NCI-H1436 (cell line): ENCODE measurements at regions not wholly inside any gene's neighbourhood (a gene's known extent, or its start where the extent isn't known, plus 50 kb on each side); places are given as distances from the start of the nearest gene placed in this dataset.

Experiments used
- DNase-seq: peaks from one replicate; lab custom pipeline; 2025; lab: John Stamatoyannopoulos, UW

- DNase-seq = no peak
Measured at GRCh38 chr1:234759888-234760287, 149.9 kb upstream of the IRF2BP2 start.

DNA sequence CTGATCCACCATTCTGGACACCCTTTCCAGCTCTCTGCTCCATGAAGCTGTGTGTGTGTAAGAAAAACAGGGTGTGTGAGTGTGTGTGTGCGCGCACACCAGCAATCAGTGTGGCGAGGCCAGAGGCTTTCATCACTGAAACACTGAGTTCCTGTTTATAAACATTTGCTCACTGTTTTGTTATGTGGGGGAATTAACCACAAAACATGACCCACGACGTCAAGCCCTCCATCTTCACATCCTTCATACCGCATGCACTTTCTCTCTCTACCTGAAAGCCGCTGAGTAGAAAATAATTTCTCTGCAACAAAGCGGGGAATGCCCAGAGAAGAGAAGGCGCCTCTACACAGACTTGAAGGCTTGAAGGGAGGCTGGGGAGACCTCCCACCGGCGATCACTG, 148.9 kb upstream of the IRF2BP2 start:
- DNase-seq = no peak

GRCh38 chr1:234756857-234757256, 146.9 kb upstream of the IRF2BP2 start:
- no peak for DNase-seq

GRCh38 chr1:234756066-234756774, 146.2 kb upstream of the IRF2BP2 start:
- no peak for DNase-seq

GRCh38 chr1:234755449-234755863, 145.5 kb upstream of the IRF2BP2 start:
- peak; percentile 70 for DNase-seq

DNA sequence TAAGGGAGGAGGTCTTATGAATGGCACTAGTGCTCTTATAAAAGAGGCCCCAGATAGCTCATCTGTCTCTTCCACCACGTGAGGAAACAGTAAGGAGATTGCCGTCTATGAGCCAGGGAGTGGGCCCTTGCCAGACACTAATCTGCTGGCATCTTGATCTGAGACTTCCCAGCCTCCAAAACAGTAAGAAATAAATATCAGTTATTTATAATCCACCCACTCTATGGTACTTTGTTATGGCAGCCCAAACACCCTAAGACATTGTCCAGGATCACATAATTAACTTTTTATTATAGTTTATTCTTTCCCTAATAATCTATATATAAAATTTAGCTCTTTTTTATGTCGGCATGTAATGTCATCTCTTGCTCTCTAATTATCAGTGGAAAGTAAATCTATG, 144.0 kb upstream of the IRF2BP2 start:
- DNase-seq = no peak

- no peak for DNase-seq
Measured at GRCh38 chr1:234752927-234753326, 142.9 kb upstream of the IRF2BP2 start.

- DNase-seq = no peak
Measured at GRCh38 chr1:234751678-234752077, 141.7 kb upstream of the IRF2BP2 start.

DNA sequence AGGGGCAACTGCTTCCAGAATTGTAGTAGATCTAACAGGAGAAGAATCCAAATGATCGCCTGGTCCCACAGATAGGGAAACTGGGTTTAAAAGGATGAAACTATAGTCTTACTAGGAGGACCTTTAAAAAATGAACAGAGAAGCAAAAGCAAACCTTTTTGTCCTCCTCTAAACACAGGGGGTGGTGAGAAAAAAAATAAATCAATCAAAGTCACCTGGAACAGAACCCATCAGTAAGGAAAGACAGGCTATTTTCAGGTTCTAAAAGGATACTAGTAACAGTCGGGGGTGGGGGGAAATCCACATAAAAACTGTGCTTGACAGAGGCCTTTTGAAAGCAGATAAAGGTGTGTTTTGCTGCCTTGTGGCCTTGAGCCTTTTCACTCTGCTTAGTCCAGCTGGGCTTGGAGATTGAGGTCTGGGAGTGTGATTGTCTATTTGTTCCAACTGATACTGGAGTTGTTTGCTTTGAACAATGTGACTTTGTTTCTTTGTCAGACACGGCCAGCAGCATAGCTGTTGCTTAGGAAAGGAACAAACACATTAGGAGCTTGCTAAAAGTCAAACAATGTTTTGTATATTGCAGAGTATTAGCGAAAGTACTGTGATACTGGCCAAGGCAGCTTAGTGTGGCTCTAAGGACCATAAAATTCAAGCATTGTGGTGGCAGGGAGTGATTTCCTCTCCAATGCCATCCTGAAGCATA, 141.1 kb upstream of the IRF2BP2 start:
- no peak for DNase-seq

GRCh38 chr1:234748713-234749112, 138.7 kb upstream of the IRF2BP2 start:
- no peak for DNase-seq

- DNase-seq = no peak
Measured at GRCh38 chr1:234748066-234748465, 138.1 kb upstream of the IRF2BP2 start.

DNA sequence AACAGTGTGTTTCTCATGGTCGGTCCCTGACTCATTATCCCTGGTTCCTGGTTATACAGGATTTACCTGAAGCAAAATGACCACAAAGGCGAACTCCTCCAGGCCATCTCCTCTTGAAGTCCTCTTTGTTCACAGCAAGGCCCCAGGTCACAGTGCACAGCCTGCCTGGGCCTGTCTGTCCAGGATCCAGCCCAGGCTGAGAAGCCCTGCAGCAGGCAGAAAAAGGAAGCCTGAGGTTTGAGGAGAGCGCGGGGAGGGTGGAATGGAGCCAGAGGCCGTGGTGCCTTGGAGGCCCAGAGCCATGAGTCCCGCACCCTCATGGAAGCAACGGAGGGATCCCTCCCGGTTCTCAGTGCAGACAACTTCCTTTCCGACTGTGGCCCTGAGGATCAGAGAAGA, 136.8 kb upstream of the IRF2BP2 start:
- DNase-seq = no peak

DNA sequence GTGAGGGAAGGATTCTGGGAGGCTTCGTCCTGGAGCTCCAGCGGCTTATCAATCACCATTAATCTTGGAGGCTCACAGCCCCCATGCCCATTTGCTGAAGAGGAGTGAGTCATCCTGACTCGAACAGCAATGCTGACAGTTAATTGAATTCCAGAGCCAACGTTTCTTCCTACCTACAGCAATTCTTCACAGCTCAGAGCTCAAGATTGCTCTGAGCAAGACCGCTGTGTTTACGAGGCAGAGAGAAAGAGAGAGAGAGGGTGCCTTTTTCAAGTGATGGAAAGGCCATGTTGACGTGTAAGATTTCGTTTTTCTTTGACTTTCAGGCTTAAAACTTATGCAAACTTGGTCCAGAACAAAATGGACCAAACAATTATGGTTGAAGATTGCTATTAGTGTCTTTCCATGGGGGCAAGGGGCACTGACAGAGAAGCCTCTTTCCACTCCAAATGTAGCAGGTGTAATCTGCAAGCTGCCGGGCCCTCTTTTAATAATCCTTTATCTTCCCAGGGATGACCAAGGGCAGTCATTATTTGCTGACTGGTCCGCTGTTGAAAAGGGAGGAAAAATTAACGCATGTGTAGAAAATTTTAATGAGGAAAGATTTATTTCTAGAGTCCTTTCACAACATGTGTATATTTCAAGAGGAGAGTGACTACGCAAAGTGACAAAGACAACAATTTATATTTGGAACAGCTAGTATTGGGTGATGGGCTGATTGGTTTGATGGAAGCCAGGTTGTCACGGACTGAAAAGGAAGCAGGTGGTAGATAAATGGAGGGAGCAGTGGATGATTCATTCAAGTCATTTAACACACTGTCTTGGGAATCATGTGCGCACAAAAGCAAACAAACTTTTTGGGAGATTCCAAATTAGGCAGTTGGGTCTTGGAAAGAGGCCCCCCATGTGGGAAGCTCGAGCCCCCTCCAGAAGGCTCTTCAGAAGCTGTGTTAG, 136.1 kb upstream of the IRF2BP2 start:
- DNase-seq = peak; percentile 47

- no peak for DNase-seq
Measured at GRCh38 chr1:234745276-234745675, 135.3 kb upstream of the IRF2BP2 start.

DNA sequence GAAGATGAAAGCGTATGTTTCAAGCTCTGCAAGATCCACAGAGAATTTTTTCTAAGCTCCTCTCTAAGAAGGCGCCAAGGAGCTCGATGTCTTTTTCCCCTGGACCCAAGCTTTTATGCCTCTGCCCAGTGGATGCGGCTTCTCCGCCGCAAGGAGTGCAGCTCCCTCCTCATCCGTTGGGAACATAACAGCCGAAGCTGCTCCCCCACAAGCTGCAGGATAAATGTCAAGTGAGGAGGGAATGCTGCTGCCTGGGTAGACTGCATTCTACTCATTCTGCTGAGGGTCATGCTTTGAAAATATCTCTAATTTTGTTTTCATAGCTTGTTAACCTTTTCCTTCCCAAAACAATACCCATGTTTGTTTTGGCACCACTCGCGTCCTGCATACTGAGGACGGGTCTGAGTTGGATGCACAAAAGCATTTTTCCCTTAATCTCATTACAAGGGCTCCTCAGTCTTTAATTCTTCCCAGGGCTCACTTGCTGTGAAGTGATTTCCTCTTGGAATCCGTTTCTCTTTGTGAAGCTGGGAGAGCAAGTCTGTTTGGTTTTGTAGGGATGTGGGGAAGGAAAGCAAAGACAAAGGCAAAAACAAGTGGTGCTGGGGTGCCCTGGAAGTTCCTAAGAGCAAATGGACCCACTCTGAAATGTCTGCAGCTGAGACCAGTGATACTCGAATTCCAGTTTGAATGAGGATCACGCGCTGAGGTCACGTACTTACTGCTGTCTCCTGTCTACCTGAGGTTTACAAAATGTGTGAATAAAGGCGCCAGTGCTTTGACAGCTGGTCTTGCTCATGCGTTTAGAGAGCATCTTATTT, 134.0 kb upstream of the IRF2BP2 start:
- DNase-seq = no peak

GRCh38 chr1:234742622-234743021, 132.6 kb upstream of the IRF2BP2 start:
- DNase-seq = no peak

DNA sequence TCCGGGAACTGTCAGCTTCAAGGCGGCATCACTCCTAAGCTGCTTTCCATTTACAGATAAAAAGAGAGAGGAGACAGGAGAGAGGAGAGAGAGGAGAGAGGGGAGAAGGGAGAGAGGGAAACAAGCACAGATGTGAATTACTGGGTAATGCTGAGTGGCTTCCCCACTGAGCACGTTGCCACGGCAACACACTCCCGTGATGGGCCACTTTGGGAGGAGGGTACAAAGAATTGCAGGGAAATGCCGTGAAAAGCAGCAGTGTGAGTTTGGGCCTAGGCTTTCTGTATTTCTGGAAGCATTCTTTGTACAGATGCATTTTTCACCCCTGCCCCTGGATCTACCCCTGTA, 128.0 kb upstream of the IRF2BP2 start:
- peak; percentile 63 for DNase-seq

DNA sequence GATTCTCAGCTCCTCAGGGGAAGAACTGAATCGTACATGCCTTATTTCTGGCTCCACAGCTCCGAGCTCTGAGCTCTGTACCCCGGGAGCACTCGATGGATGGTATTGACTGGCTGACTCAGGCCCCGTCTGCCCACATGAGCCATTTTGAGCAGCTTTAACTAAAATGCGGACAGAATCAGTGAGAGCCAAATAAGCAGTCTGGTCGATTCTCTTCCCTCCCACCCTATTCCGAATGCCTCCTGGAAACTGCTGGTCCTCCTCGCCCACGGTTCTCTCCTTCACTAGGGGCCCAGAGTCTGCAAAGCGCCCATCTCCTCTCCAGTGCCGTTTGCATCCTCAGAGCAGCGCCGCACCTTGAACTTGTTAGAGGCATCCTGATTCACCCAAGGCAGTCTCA, 125.9 kb upstream of the IRF2BP2 start:
- no peak for DNase-seq

GRCh38 chr1:234735476-234735875, 125.5 kb upstream of the IRF2BP2 start:
- DNase-seq = no peak

DNA sequence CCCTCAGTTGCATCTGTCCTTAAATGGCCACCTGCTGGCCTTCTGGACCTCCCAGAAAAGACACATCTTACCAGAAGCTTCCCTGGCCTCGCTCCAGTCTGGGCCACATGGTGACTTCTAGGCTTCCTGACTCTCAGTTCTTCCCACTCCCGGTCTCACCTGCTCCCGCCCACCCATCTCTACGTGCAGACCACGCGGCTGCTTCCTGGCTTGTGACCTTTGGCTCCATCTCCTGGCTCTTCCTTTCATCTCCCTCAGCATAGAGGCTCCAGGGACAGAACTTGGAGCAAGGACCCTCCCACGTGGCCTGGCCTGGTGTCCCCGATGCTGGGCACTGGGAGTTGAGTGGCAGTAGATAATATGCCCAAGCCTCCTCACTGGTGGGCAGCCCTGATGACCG, 124.9 kb upstream of the IRF2BP2 start:
- no peak for DNase-seq

DNA sequence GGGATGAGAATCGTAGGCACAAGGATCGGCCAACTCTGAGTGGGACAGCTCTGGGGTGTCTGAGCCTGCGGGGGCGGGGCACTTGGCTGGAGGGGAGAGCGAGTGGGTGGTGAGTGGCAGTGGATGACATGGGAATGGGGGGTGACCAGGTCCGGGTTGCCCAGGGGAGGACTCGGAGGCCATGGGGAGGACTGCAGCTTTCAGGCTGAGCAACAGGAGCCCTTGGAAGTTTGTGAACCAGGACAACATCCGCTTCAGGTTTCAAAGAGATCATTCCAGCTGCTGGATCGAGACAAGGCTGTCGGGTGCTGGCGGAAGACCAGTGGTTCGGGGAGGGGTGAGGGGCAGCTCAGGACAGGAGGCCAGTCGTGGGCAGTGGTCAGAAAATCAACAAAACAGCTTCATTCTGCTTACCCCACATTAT, 124.4 kb upstream of the IRF2BP2 start:
- no peak for DNase-seq

DNA sequence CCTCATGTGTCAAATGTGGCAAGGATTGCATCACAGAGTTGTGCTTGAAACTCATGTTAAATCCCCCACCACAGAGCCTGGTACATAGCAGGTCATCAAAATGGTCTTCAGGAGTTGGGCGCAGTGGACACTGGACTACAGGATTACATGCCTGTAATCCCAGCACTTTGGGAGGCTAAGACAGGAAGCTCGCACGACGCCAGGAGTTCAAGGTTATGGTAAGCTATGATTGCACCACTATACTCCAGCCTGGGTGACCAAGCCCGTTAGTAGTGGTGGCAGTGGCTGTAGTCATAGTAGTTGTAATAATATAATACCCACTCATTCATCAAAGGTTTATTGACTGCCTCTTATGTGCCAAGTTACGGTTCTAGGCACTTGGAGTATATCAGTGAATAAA, 123.4 kb upstream of the IRF2BP2 start:
- DNase-seq = no peak
